ENCODE measurements at regions not wholly inside any gene's neighbourhood (a gene's known extent, or its start where the extent isn't known, plus 50 kb on each side); places are given as distances from the start of the nearest gene placed in this dataset.

GRCh38 chr9:80082213-80082612 lies 510.4 kb downstream of the TLE4 start:
- no peaks in the 10 kb centered on the region for H3K27me3 ChIP-seq (ENCODE audit: control insufficient read depth in 2 of 2, insufficient read depth in 1 of 2, low read length in 1 of 2)
- no peak overlapping the region for H3K27ac ChIP-seq (ENCODE audit: low read depth in 1 of 2, low read length in 1 of 2)
- H3K4me1 ChIP-seq (ENCODE audit: control insufficient read depth in 2 of 2, insufficient read depth in 2 of 2, low read length in 2 of 2), result no peaks in the 10 kb centered on the region
- no peaks in the 10 kb centered on the region for H3K36me3 ChIP-seq (ENCODE audit: control insufficient read depth in 2 of 2, insufficient read depth in 2 of 2, low read length in 1 of 2)
- H3K4me3 ChIP-seq (ENCODE audit: low read length in 2 of 2), result no peak overlapping the region
- no peaks in the 10 kb centered on the region for H3K9me3 ChIP-seq (ENCODE audit: control insufficient read depth in 2 of 2, insufficient read depth in 1 of 2, low read length in 1 of 2)
- no peak for DNase-seq (ENCODE audit: low read depth in 6 of 9, low spot score in 9 of 9)
- WGBS, result 94% methylated on average over 2 of the region's 2 CpGs

GRCh38 chr9:80078826-80079225 lies 507.1 kb downstream of the TLE4 start:
- WGBS, result 95% methylated on average over 1 of the region's 1 CpG
- H3K27me3 ChIP-seq (ENCODE audit: control insufficient read depth in 2 of 2, insufficient read depth in 1 of 2, low read length in 1 of 2), result no peaks in the 10 kb centered on the region
- no peaks in the 10 kb centered on the region for H3K36me3 ChIP-seq (ENCODE audit: control insufficient read depth in 2 of 2, insufficient read depth in 2 of 2, low read length in 1 of 2)
- peaks cover 0 to 4% of the 10 kb centered on the region in 2 donors for H3K9me3 ChIP-seq (ENCODE audit: control insufficient read depth in 2 of 2, insufficient read depth in 1 of 2, low read length in 1 of 2)
- no peak overlapping the region for H3K27ac ChIP-seq (ENCODE audit: low read depth in 1 of 2, low read length in 1 of 2)
- no peak overlapping the region for H3K4me3 ChIP-seq (ENCODE audit: low read length in 2 of 2)
- no peak for DNase-seq (ENCODE audit: low read depth in 6 of 9, low spot score in 9 of 9)
- no peaks in the 10 kb centered on the region for H3K4me1 ChIP-seq (ENCODE audit: control insufficient read depth in 2 of 2, insufficient read depth in 2 of 2, low read length in 2 of 2)

GRCh38 chr9:80077059-80077458 lies 505.3 kb downstream of the TLE4 start:
- WGBS, result 92% methylated on average over 3 of the region's 3 CpGs
- no peak for DNase-seq (ENCODE audit: low read depth in 6 of 9, low spot score in 9 of 9)
- Histone ChIP-seq H3K36me3 (ENCODE audit: control insufficient read depth in 2 of 2, insufficient read depth in 2 of 2, low read length in 1 of 2) (no peaks in the 10 kb centered on the region), H3K9me3 (ENCODE audit: control insufficient read depth in 2 of 2, insufficient read depth in 1 of 2, low read length in 1 of 2) (peaks cover 0 to 4% of the 10 kb centered on the region in 2 donors), H3K4me3 (ENCODE audit: low read length in 2 of 2) (no peak overlapping the region), H3K27me3 (ENCODE audit: control insufficient read depth in 2 of 2, insufficient read depth in 1 of 2, low read length in 1 of 2) (no peaks in the 10 kb centered on the region), H3K27ac (ENCODE audit: low read depth in 1 of 2, low read length in 1 of 2) (no peak overlapping the region), H3K4me1 (ENCODE audit: control insufficient read depth in 2 of 2, insufficient read depth in 2 of 2, low read length in 2 of 2) (no peaks in the 10 kb centered on the region)

- Histone ChIP-seq H3K4me3 (ENCODE audit: low read length in 2 of 2) (no peak overlapping the region), H3K4me1 (ENCODE audit: control insufficient read depth in 2 of 2, insufficient read depth in 2 of 2, low read length in 2 of 2) (no peaks in the 10 kb centered on the region), H3K9me3 (ENCODE audit: control insufficient read depth in 2 of 2, insufficient read depth in 1 of 2, low read length in 1 of 2) (peaks cover 0 to 4% of the 10 kb centered on the region in 2 donors), H3K36me3 (ENCODE audit: control insufficient read depth in 2 of 2, insufficient read depth in 2 of 2, low read length in 1 of 2) (no peaks in the 10 kb centered on the region), H3K27ac (ENCODE audit: low read depth in 1 of 2, low read length in 1 of 2) (no peak overlapping the region), H3K27me3 (ENCODE audit: control insufficient read depth in 2 of 2, insufficient read depth in 1 of 2, low read length in 1 of 2) (no peaks in the 10 kb centered on the region)
- DNase-seq (ENCODE audit: low read depth in 6 of 9, low spot score in 9 of 9), result no peak
- 95% methylated on average over 4 of the region's 4 CpGs for WGBS
Measured at GRCh38 chr9:80076162-80076561, 504.4 kb downstream of the TLE4 start.

GRCh38 chr9:80074439-80074838 lies 502.7 kb downstream of the TLE4 start:
- no peak for DNase-seq (ENCODE audit: low read depth in 6 of 9, low spot score in 9 of 9)
- H3K36me3 ChIP-seq (ENCODE audit: control insufficient read depth in 2 of 2, insufficient read depth in 2 of 2, low read length in 1 of 2), result no peaks in the 10 kb centered on the region
- H3K4me1 ChIP-seq (ENCODE audit: control insufficient read depth in 2 of 2, insufficient read depth in 2 of 2, low read length in 2 of 2), result no peaks in the 10 kb centered on the region
- WGBS, result 96% methylated on average over 5 of the region's 5 CpGs
- H3K4me3 ChIP-seq (ENCODE audit: low read length in 2 of 2), result no peak overlapping the region
- H3K27ac ChIP-seq (ENCODE audit: low read depth in 1 of 2, low read length in 1 of 2), result no peak overlapping the region
- no peaks in the 10 kb centered on the region for H3K27me3 ChIP-seq (ENCODE audit: control insufficient read depth in 2 of 2, insufficient read depth in 1 of 2, low read length in 1 of 2)
- H3K9me3 ChIP-seq (ENCODE audit: control insufficient read depth in 2 of 2, insufficient read depth in 1 of 2, low read length in 1 of 2), result peaks cover 0 to 4% of the 10 kb centered on the region in 2 donors

GRCh38 chr9:80072451-80072850 lies 500.7 kb downstream of the TLE4 start:
- Histone ChIP-seq H3K4me1 (ENCODE audit: control insufficient read depth in 2 of 2, insufficient read depth in 2 of 2, low read length in 2 of 2) (no peaks in the 10 kb centered on the region), H3K9me3 (ENCODE audit: control insufficient read depth in 2 of 2, insufficient read depth in 1 of 2, low read length in 1 of 2) (peaks cover 0 to 4% of the 10 kb centered on the region in 2 donors), H3K27me3 (ENCODE audit: control insufficient read depth in 2 of 2, insufficient read depth in 1 of 2, low read length in 1 of 2) (no peaks in the 10 kb centered on the region), H3K4me3 (ENCODE audit: low read length in 2 of 2) (no peak overlapping the region), H3K36me3 (ENCODE audit: control insufficient read depth in 2 of 2, insufficient read depth in 2 of 2, low read length in 1 of 2) (no peaks in the 10 kb centered on the region), H3K27ac (ENCODE audit: low read depth in 1 of 2, low read length in 1 of 2) (no peak overlapping the region)
- DNase-seq (ENCODE audit: low read depth in 6 of 9, low spot score in 9 of 9), result no peak
- 85% methylated on average over 3 of the region's 3 CpGs for WGBS

GRCh38 chr9:80070071-80070742 lies 498.4 kb downstream of the TLE4 start:
- H3K9me3 ChIP-seq (ENCODE audit: control insufficient read depth in 2 of 2, insufficient read depth in 1 of 2, low read length in 1 of 2), result peaks cover 0 to 4% of the 10 kb centered on the region in 2 donors
- no peaks in the 10 kb centered on the region for H3K36me3 ChIP-seq (ENCODE audit: control insufficient read depth in 2 of 2, insufficient read depth in 2 of 2, low read length in 1 of 2)
- H3K27me3 ChIP-seq (ENCODE audit: control insufficient read depth in 2 of 2, insufficient read depth in 1 of 2, low read length in 1 of 2), result no peaks in the 10 kb centered on the region
- WGBS, result 97% methylated on average over 3 of the region's 3 CpGs
- H3K4me1 ChIP-seq (ENCODE audit: control insufficient read depth in 2 of 2, insufficient read depth in 2 of 2, low read length in 2 of 2), result no peaks in the 10 kb centered on the region
- no peak overlapping the region for H3K4me3 ChIP-seq (ENCODE audit: low read length in 2 of 2)
- no peak for DNase-seq (ENCODE audit: low read depth in 6 of 9, low spot score in 9 of 9)
- H3K27ac ChIP-seq (ENCODE audit: low read depth in 1 of 2, low read length in 1 of 2), result no peak overlapping the region

GRCh38 chr9:80066931-80067330 lies 495.2 kb downstream of the TLE4 start:
- WGBS, result 89% methylated on average over 5 of the region's 5 CpGs
- Histone ChIP-seq H3K27ac (ENCODE audit: low read depth in 1 of 2, low read length in 1 of 2) (no peak overlapping the region), H3K4me3 (ENCODE audit: low read length in 2 of 2) (no peak overlapping the region), H3K27me3 (ENCODE audit: control insufficient read depth in 2 of 2, insufficient read depth in 1 of 2, low read length in 1 of 2) (no peaks in the 10 kb centered on the region), H3K36me3 (ENCODE audit: control insufficient read depth in 2 of 2, insufficient read depth in 2 of 2, low read length in 1 of 2) (no peaks in the 10 kb centered on the region), H3K4me1 (ENCODE audit: control insufficient read depth in 2 of 2, insufficient read depth in 2 of 2, low read length in 2 of 2) (no peaks in the 10 kb centered on the region), H3K9me3 (ENCODE audit: control insufficient read depth in 2 of 2, insufficient read depth in 1 of 2, low read length in 1 of 2) (no peaks in the 10 kb centered on the region)
- DNase-seq (ENCODE audit: low read depth in 6 of 9, low spot score in 9 of 9), result no peak

- H3K4me1 ChIP-seq (ENCODE audit: control insufficient read depth in 2 of 2, insufficient read depth in 2 of 2, low read length in 2 of 2), result no peaks in the 10 kb centered on the region
- no peak overlapping the region for H3K27ac ChIP-seq (ENCODE audit: low read depth in 1 of 2, low read length in 1 of 2)
- H3K27me3 ChIP-seq (ENCODE audit: control insufficient read depth in 2 of 2, insufficient read depth in 1 of 2, low read length in 1 of 2), result no peaks in the 10 kb centered on the region
- H3K4me3 ChIP-seq (ENCODE audit: low read length in 2 of 2), result no peak overlapping the region
- DNase-seq (ENCODE audit: low read depth in 6 of 9, low spot score in 9 of 9), result no peak
- H3K9me3 ChIP-seq (ENCODE audit: control insufficient read depth in 2 of 2, insufficient read depth in 1 of 2, low read length in 1 of 2), result no peaks in the 10 kb centered on the region
- 97% methylated on average over 4 of the region's 4 CpGs for WGBS
- no peaks in the 10 kb centered on the region for H3K36me3 ChIP-seq (ENCODE audit: control insufficient read depth in 2 of 2, insufficient read depth in 2 of 2, low read length in 1 of 2)
Measured at GRCh38 chr9:80062567-80062966, 490.8 kb downstream of the TLE4 start.
